Karpas-422 (cell line): ENCODE measurements at regions not wholly inside any gene's neighbourhood (a gene's known extent, or its start where the extent isn't known, plus 50 kb on each side); places are given as distances from the start of the nearest gene placed in this dataset.

ENCODE experiments used
- DNase-seq: peaks from one replicate; pipeline ENCODE4 v3.0.0-alpha.2; 2015
- H2AFZ ChIP-seq: fragments of 200-600 bp; sonication (generic); 2 replicates; pipeline ENCODE4 v1.6.1; 2014; ENCODE audit warnings: antibody characterized with exemption, low read length, mixed read lengths
- H3K27ac ChIP-seq: fragments of 200-600 bp; sonication (generic); 2 replicates; pipeline ENCODE4 v1.5.1; 2014; ENCODE audit warnings: mild to moderate bottlenecking, low read length, moderate library complexity
- H3K27me3 ChIP-seq: fragments of 200-600 bp; sonication (generic); 2 replicates; pipeline ENCODE4 v1.6.1; 2014; ENCODE audit warnings: low read length, mixed read lengths
- H3K36me3 ChIP-seq: fragments of 200-600 bp; sonication (generic); 2 replicates; pipeline ENCODE4 v1.6.1; 2014; ENCODE audit warnings: low read length, mixed read lengths; ENCODE audit not compliant: insufficient read depth
- H3K4me1 ChIP-seq: fragments of 200-600 bp; sonication (generic); 2 replicates; pipeline ENCODE4 v1.6.1; 2014; ENCODE audit warnings: mild to moderate bottlenecking, low read length, mixed read lengths
- H3K4me2 ChIP-seq: fragments of 200-600 bp; sonication (generic); 2 replicates; pipeline ENCODE4 v1.6.1; 2014; ENCODE audit warnings: low read length, low read depth, mild to moderate bottlenecking; ENCODE audit not compliant: poor library complexity, severe bottlenecking
- H3K4me3 ChIP-seq: fragments of 200-600 bp; sonication (generic); 2 replicates; pipeline ENCODE4 v1.5.1; 2014; ENCODE audit warnings: mild to moderate bottlenecking, antibody characterized with exemption, low read length, mixed read lengths
- H3K79me2 ChIP-seq: fragments of 200-600 bp; sonication (generic); 2 replicates; pipeline ENCODE4 v1.6.1; 2014; ENCODE audit warnings: mild to moderate bottlenecking, low read length, mixed read lengths
- H3K9ac ChIP-seq: fragments of 200-600 bp; sonication (generic); 2 replicates; pipeline ENCODE4 v1.6.0; 2014; ENCODE audit warnings: low read length
- H3K9me2 ChIP-seq: fragments of 200-600 bp; sonication (generic), shearing (Covaris generic); replicated peaks from 2 replicates; pipeline ENCODE4 v1.6.0; 2014; ENCODE audit warnings: mild to moderate bottlenecking, low read length, moderate library complexity; ENCODE audit not compliant: insufficient read depth
- H3K9me3 ChIP-seq: fragments of 300-700, 200-600 bp; sonication (generic); 2 replicates; pipeline ENCODE4 v1.6.1; 2014; ENCODE audit warnings: low read length, mixed read lengths
- H4K20me1 ChIP-seq: fragments of 200-600 bp; sonication (generic); 2 replicates; pipeline ENCODE4 v1.6.1; 2014; ENCODE audit warnings: mild to moderate bottlenecking, antibody characterized with exemption, low read length, low read depth; ENCODE audit not compliant: insufficient read depth

DNA sequence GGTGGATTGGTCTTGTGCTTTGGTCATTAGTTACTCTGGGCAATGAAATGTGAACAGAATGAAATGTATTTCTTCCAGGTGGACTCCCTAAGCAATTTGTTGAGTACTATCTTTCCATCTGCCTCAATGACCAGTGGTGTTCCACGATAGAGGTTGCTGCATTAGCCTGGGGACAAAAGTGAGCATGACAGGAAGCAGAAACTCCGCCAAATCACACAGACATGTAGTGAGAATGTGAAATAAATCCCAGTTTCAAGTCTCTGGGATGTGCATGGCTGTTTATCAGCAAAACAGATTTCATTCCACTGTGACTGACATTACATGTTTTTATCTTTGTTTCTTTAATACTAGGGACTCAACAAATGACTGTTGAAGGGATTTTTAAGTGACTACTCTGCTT lies 63.3 kb upstream of the DCBLD2 start:
- H3K4me2 ChIP-seq = no peak overlapping the region
- no peaks in the 10 kb centered on the region for H4K20me1 ChIP-seq
- no peak overlapping the region for H2AFZ ChIP-seq
- peaks cover 6% of the 10 kb centered on the region; the same call in 1 of the 2 replicates for H3K4me1 ChIP-seq
- H3K9me3 ChIP-seq = no peaks in the 10 kb centered on the region
- H3K79me2 ChIP-seq = no peaks in the 10 kb centered on the region
- H3K36me3 ChIP-seq = no peaks in the 10 kb centered on the region
- no peaks in the 10 kb centered on the region for H3K27me3 ChIP-seq
- H3K9ac ChIP-seq = no peak overlapping the region
- no peak overlapping the region for H3K27ac ChIP-seq
- DNase-seq = no peak
- H3K9me2 ChIP-seq = no peaks in the 10 kb centered on the region
- no peak overlapping the region for H3K4me3 ChIP-seq

- no peak overlapping the region for H2AFZ ChIP-seq
- no peak overlapping the region for H3K27ac ChIP-seq
- H3K36me3 ChIP-seq = no peaks in the 10 kb centered on the region
- peak; percentile 57 for DNase-seq
- H4K20me1 ChIP-seq = no peaks in the 10 kb centered on the region
- no peaks in the 10 kb centered on the region for H3K9me3 ChIP-seq
- H3K4me3 ChIP-seq = no peak overlapping the region
- H3K27me3 ChIP-seq = no peaks in the 10 kb centered on the region
- no peaks in the 10 kb centered on the region for H3K9me2 ChIP-seq
- H3K4me2 ChIP-seq = no peak overlapping the region
- H3K4me1 ChIP-seq = peaks cover 6% of the 10 kb centered on the region; the same call in 1 of the 2 replicates
- no peak overlapping the region for H3K9ac ChIP-seq
- H3K79me2 ChIP-seq = no peaks in the 10 kb centered on the region
Observed at GRCh38 chr3:98963546-98963945, 62.1 kb upstream of the DCBLD2 start.

- no peak overlapping the region for H3K4me2 ChIP-seq
Observed at GRCh38 chr3:98962951-98963350, 61.5 kb upstream of the DCBLD2 start.

GRCh38 chr3:98962189-98962930 lies 60.9 kb upstream of the DCBLD2 start:
- no peaks in the 10 kb centered on the region for H4K20me1 ChIP-seq
- no peak overlapping the region for H3K4me2 ChIP-seq
- no peaks in the 10 kb centered on the region for H3K9me3 ChIP-seq
- H2AFZ ChIP-seq = no peak overlapping the region
- H3K36me3 ChIP-seq = no peaks in the 10 kb centered on the region
- no peak for DNase-seq
- no peaks in the 10 kb centered on the region for H3K9me2 ChIP-seq
- H3K27ac ChIP-seq = no peak overlapping the region
- H3K79me2 ChIP-seq = no peaks in the 10 kb centered on the region
- H3K4me1 ChIP-seq = peaks cover 6% of the 10 kb centered on the region; the same call in 1 of the 2 replicates
- no peak overlapping the region for H3K4me3 ChIP-seq
- H3K9ac ChIP-seq = no peak overlapping the region
- H3K27me3 ChIP-seq = no peaks in the 10 kb centered on the region

More at GRCh38 chr3:98962951-98963350, 61.5 kb upstream of the DCBLD2 start:
- H3K9me3 ChIP-seq = no peaks in the 10 kb centered on the region
- peaks cover 6% of the 10 kb centered on the region; the same call in 1 of the 2 replicates for H3K4me1 ChIP-seq
- H3K27me3 ChIP-seq = no peaks in the 10 kb centered on the region
- H3K9me2 ChIP-seq = no peaks in the 10 kb centered on the region
- H3K36me3 ChIP-seq = no peaks in the 10 kb centered on the region
- H2AFZ ChIP-seq = no peak overlapping the region
- H3K9ac ChIP-seq = no peak overlapping the region
- no peaks in the 10 kb centered on the region for H4K20me1 ChIP-seq
- H3K27ac ChIP-seq = no peak overlapping the region
- H3K4me3 ChIP-seq = no peak overlapping the region
- DNase-seq = no peak
- H3K79me2 ChIP-seq = no peaks in the 10 kb centered on the region

- Histone ChIP-seq H3K27me3 (no peaks in the 10 kb centered on the region), H3K9me3 (no peaks in the 10 kb centered on the region), H3K79me2 (no peaks in the 10 kb centered on the region), H3K4me2 (no peak overlapping the region), H3K36me3 (no peaks in the 10 kb centered on the region), H3K9me2 (no peaks in the 10 kb centered on the region), H2AFZ (no peak overlapping the region), H3K4me1 (peaks cover 6% of the 10 kb centered on the region; the same call in 1 of the 2 replicates), H3K9ac (no peak overlapping the region), H3K4me3 (no peak overlapping the region), H4K20me1 (no peaks in the 10 kb centered on the region), H3K27ac (no peak overlapping the region)
- no peak for DNase-seq
Observed at GRCh38 chr3:98961161-98962155, 60.0 kb upstream of the DCBLD2 start.

DNA sequence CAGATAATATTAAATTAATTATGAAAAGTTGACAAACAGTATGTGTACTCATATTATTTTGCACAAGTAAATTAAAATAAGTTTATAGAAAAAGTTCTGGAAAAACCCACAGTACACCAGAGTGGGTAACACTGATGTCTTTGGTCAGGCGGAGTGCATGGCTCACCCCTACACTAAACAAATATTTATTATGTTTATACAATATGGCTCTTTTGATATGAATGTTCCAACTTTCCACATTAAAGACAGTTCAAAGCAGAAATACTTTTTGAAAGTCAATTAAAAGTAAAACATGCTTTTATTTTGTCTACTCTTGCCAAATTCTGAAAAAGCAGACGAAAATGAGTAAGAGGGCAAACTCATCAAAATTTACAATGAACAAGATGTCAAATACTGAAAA lies 56.2 kb upstream of the DCBLD2 start:
- Histone ChIP-seq H3K4me2 (no peak overlapping the region), H2AFZ (no peak overlapping the region), H3K79me2 (no peaks in the 10 kb centered on the region), H3K9me2 (no peaks in the 10 kb centered on the region), H3K27ac (no peak overlapping the region), H3K27me3 (no peaks in the 10 kb centered on the region), H3K9ac (no peak overlapping the region), H3K4me3 (no peak overlapping the region), H3K9me3 (no peaks in the 10 kb centered on the region), H4K20me1 (no peaks in the 10 kb centered on the region), H3K36me3 (no peaks in the 10 kb centered on the region), H3K4me1 (no peaks in the 10 kb centered on the region)
- no peak for DNase-seq

DNA sequence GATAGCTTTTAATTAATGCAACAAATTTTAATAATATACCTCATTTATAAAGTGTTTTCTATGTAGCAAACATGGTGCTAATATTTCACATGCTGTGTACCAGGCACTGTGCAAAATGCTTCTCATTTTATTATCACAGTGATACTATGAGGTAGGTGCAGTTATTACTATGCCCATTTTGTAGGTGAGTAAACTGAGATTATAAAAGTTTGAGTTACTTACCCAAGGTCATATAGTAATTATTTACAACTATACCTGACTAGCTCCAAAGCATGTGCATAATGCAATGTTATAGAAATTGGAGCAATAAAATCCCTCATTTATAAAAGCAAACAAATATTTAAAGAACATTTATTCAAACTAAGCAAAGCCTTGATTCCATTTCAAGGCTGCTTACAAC lies 54.5 kb upstream of the DCBLD2 start:
- H3K79me2 ChIP-seq = no peaks in the 10 kb centered on the region
- no peaks in the 10 kb centered on the region for H3K36me3 ChIP-seq
- H3K9me3 ChIP-seq = no peaks in the 10 kb centered on the region
- no peak overlapping the region for H3K4me3 ChIP-seq
- no peak for DNase-seq
- H3K4me2 ChIP-seq = no peak overlapping the region
- no peak overlapping the region for H3K9ac ChIP-seq
- no peaks in the 10 kb centered on the region for H3K4me1 ChIP-seq
- no peaks in the 10 kb centered on the region for H3K9me2 ChIP-seq
- no peak overlapping the region for H2AFZ ChIP-seq
- H3K27ac ChIP-seq = no peak overlapping the region
- H3K27me3 ChIP-seq = no peaks in the 10 kb centered on the region
- no peaks in the 10 kb centered on the region for H4K20me1 ChIP-seq
